ENCODE measurements at regions not wholly inside any gene's neighbourhood (a gene's known extent, or its start where the extent isn't known, plus 50 kb on each side); places are given as distances from the start of the nearest gene placed in this dataset.

DNA sequence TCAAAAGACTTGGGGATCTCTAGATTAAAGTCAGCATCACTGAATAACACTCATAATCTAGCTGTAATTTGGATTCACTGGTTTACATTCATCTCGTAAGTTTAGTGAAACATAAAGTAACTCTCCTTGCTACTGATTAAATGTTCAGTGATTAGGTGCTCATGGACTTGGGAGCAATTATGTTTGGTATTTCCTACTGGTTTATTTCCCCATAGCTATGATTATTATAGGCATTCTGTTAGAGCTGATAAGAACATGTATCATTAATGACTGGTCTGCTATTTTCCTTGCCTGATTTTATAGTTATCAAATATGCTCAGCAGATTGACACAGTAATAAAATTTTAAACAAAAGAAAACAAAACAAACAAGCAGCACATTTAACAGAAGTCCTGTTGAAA lies 334.7 kb upstream of the SLC8A1 start:
- TF ChIP-seq, protein P1, sequence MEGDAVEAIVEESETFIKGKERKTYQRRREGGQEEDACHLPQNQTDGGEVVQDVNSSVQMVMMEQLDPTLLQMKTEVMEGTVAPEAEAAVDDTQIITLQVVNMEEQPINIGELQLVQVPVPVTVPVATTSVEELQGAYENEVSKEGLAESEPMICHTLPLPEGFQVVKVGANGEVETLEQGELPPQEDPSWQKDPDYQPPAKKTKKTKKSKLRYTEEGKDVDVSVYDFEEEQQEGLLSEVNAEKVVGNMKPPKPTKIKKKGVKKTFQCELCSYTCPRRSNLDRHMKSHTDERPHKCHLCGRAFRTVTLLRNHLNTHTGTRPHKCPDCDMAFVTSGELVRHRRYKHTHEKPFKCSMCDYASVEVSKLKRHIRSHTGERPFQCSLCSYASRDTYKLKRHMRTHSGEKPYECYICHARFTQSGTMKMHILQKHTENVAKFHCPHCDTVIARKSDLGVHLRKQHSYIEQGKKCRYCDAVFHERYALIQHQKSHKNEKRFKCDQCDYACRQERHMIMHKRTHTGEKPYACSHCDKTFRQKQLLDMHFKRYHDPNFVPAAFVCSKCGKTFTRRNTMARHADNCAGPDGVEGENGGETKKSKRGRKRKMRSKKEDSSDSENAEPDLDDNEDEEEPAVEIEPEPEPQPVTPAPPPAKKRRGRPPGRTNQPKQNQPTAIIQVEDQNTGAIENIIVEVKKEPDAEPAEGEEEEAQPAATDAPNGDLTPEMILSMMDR (conservative IDR thresholded peaks at IDR 0.05 in 1 of 2, IDR thresholded peaks at IDR 0.05 in 1 of 2; ENCODE audit: extremely low read depth in 1 of 2, insufficient read depth in 1 of 2, low read depth in 1 of 2, low read length in 2 of 2), result no peak
- no peak for TF ChIP-seq EZH2 (IDR thresholded peaks at IDR 0.05; ENCODE audit: borderline replicate concordance, low read length)

Data from mammary epithelial cell (primary cell).